NCI-H2227 treated with DMSO at 0.1 percent for 48 hours (cell line): ENCODE measurements at regions not wholly inside any gene's neighbourhood (a gene's known extent, or its start where the extent isn't known, plus 50 kb on each side); places are given as distances from the start of the nearest gene placed in this dataset.

Experiments
- DNase-seq: peaks from one replicate; lab custom pipeline; 2025; lab: John Stamatoyannopoulos, UW

- DNase-seq: no peak
Observed at GRCh38 chr4:187236209-187236890, 512.7 kb upstream of the FAT1 start.

- DNase-seq: no peak
Observed at GRCh38 chr4:187238646-187239045, 515.0 kb upstream of the FAT1 start.

- no peak for DNase-seq
Observed at GRCh38 chr4:187251896-187252295, 528.2 kb upstream of the FAT1 start.

- peak; percentile 11 for DNase-seq
Observed at GRCh38 chr4:187256897-187257296, 533.2 kb upstream of the FAT1 start.

GRCh38 chr4:187258651-187259401 is 535.2 kb upstream of the FAT1 start:
- DNase-seq: no peak

GRCh38 chr4:187268940-187269339 is 545.3 kb upstream of the FAT1 start:
- no peak for DNase-seq

GRCh38 chr4:187270154-187270553 is 546.5 kb upstream of the FAT1 start:
- DNase-seq: no peak

- no peak for DNase-seq
Observed at GRCh38 chr4:187271848-187272247, 548.2 kb upstream of the FAT1 start.

- no peak for DNase-seq
Observed at GRCh38 chr4:187274153-187274552, 550.5 kb upstream of the FAT1 start.

GRCh38 chr4:187276736-187277408 is 553.2 kb upstream of the FAT1 start:
- no peak for DNase-seq

GRCh38 chr4:187283201-187283955 is 559.7 kb upstream of the FAT1 start:
- DNase-seq: no peak

GRCh38 chr4:187286525-187286924 is 562.9 kb upstream of the FAT1 start:
- no peak for DNase-seq

GRCh38 chr4:187289371-187289770 is 565.7 kb upstream of the FAT1 start:
- no peak for DNase-seq

GRCh38 chr4:187294861-187295260 is 571.2 kb upstream of the FAT1 start:
- DNase-seq: no peak

- no peak for DNase-seq
Observed at GRCh38 chr4:187301923-187302322, 578.3 kb upstream of the FAT1 start.

GRCh38 chr4:187302457-187303150 is 578.9 kb upstream of the FAT1 start:
- DNase-seq: no peak

- DNase-seq: no peak
Observed at GRCh38 chr4:187304133-187304532, 580.5 kb upstream of the FAT1 start.

GRCh38 chr4:187307131-187307530 is 583.5 kb upstream of the FAT1 start:
- DNase-seq: no peak

- DNase-seq: no peak
Observed at GRCh38 chr4:187309456-187309855, 585.8 kb upstream of the FAT1 start.

GRCh38 chr4:187312299-187312698 is 588.6 kb upstream of the FAT1 start:
- no peak for DNase-seq

GRCh38 chr4:187317799-187318198 is 594.1 kb upstream of the FAT1 start:
- DNase-seq: no peak

GRCh38 chr4:187321711-187322110 is 598.1 kb upstream of the FAT1 start:
- DNase-seq: no peak
